Posterior vena cava (tissue), 2 donors: ENCODE measurements at regions not wholly inside any gene's neighbourhood (a gene's known extent, or its start where the extent isn't known, plus 50 kb on each side); places are given as distances from the start of the nearest gene placed in this dataset.

Experiments used
- DNase-seq: peaks from one replicate; pipeline ENCODE4 v3.0.0-alpha.2; 2020; ENCODE audit warnings: low spot score
- intact Hi-C, 2 donors: fragments of 100-400 bp; cut with DNase I; formaldehyde crosslinking; loops; one replicate each; pipeline versions ENCODE4 v1.14.1 to v1.14.2; 2022 to 2023
- donor health status: DM: yes; HTN: yes; CAD: no.
- donor health status: DM: yes; HTN: yes; CAD: no.

GRCh38 chr7:21260939-21261338 lies 166.9 kb upstream of the SP4 start:
- intact Hi-C loops: no loop called here
- no peak for DNase-seq

DNA sequence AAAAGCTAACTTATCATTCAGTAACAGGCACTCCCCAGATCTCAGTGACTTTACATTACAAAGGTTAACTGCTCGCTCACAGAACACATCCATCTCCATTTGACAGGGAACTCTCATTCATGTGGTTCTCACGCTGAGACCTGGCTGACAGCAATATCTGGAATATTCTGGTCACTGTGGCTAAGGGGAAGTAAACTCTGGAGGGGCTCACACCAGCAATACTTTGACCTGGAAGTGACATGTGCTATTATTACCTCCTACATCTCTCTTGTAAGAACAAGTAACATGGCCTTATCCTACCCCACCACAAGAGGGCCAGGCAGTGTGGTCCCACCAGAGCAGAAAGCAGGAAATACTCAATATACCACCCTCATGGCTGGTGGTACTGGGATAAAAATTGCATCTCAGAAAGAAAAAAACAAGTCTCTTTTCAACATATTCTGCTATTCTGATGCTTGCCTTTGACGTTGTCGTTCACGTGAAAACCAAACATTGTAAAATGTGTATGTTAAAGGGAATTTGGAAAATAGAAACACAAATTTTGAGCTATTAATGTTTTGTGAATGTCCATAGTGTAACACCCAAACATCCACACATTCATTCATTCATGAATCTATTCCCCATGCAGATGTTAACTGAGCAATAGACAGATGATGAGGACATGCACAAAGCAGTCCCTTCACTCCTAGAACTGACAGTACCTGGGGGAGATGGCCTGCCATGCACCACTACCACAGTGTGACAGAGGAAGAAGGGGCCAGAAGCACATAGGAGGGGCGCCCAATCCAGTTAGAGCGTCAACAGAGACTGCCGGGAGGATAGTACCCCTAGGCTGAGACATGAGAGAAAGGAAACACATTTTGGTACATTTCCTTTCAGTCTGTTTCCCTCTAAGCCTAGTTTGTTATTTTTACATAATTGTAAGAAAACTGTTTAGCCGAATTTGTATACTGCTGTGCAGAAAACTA lies 166.0 kb upstream of the SP4 start:
- DNase-seq: no peak
- intact Hi-C loops: no loop called here

- intact Hi-C loops: no loop called here
Observed at GRCh38 chr7:21269021-21269420, 158.9 kb upstream of the SP4 start.

DNA sequence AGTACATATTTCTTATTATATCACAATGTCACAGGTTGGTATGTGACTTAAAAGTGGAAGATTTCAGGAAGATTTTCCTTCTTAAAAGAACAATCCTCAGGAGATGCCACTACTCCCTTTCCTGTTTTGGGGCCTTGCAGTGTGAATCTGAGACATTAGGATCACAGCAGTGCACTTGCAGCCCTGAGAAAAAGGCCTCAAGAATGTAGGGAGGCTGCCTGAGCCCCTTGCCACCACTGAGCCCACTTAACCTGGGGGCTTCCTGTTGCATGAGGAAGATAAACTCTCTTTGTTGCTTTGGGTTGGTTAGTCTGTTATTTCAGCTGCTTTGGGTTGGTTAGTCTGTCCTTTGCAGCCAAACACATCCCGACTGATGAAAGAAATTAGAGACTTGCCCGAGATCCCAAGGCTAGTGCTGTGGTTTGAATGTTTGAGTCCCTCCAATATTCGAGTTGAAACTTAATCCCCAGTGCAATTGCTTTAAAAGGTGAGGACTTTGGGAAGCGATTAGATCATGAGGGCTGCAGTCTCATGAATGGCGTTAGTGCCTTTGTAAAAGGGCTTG lies 151.3 kb upstream of the SP4 start:
- intact Hi-C loops: no loop called here
- no peak for DNase-seq

More at GRCh38 chr7:21269021-21269420, 158.9 kb upstream of the SP4 start:
- no peak for DNase-seq

DNA sequence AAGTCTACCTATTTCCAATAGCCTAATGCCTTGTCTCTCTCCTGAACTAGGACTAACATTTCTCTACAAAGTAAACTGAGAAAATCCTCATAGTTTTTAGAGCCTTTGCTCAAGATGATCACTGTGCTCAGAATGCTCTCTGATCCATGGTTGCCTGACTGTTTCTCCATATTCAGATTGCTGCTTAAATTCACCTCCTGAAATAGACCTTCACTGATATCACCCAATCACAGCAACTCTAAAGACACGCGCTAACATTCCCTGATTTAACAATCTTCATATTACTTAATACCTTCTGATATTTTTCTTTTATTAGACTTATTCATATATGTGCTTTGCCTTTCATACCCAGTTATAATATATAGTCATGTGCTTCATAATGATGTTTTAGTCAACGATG lies 148.9 kb upstream of the SP4 start:
- DNase-seq: no peak
- intact Hi-C loops: no loop called here

- DNase-seq: no peak
- intact Hi-C loops: no loop called here
Observed at GRCh38 chr7:21281193-21281592, 146.7 kb upstream of the SP4 start.

- no peak for DNase-seq
Observed at GRCh38 chr7:21293771-21294170, 134.1 kb upstream of the SP4 start.

DNA sequence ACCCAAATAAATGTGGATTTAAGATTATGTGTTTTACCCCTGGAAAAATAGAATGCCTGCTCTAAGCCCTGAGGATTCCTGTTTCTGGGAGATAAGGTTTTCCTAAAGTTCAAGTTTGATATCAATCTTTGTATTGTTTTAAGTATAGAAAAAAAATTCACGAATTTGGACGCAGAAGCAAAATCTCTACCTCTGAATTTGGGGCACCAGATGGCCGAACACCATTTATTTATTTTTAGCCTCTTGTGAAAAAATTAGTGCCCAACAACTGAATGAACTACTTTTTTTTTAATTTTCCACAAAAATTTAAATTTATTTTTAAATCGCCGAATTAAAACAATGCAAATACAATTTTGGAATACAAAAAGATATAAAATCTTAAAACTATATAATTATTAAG lies 128.1 kb upstream of the SP4 start:
- no peak for DNase-seq
- intact Hi-C loops: no loop called here

More at GRCh38 chr7:21293771-21294170, 134.1 kb upstream of the SP4 start:
- intact Hi-C loops: no loop called here

GRCh38 chr7:21300692-21301091 lies 127.2 kb upstream of the SP4 start:
- intact Hi-C loops: no loop called here
- no peak for DNase-seq

GRCh38 chr7:21304808-21305375 lies 123.0 kb upstream of the SP4 start:
- intact Hi-C loops: no loop called here
- DNase-seq: no peak

GRCh38 chr7:21305455-21306235 lies 122.2 kb upstream of the SP4 start:
- DNase-seq: no peak
- intact Hi-C loops: no loop called here

DNA sequence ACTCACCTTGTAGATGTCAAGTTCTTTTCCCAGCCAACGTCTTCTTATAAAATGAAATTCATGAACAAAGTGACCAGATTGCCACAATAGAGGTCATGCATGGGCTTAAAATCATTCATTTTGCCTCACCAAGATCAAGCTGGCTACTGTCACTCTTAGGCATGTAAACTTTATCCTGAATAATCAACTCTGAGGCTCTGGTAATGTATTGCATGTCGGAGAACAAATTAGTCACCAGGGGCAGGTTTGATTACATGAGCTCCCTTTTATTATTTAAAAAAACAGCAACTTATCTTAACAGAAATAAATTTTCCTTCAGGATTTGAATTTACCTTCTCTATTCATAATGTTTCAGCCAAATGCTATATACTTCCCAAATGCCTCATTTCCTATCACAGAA lies 112.9 kb upstream of the SP4 start:
- no peak for DNase-seq
- intact Hi-C loops: no loop called here

GRCh38 chr7:21317966-21318915 lies 109.6 kb upstream of the SP4 start:
- no peak for DNase-seq

GRCh38 chr7:21318916-21319270 lies 109.0 kb upstream of the SP4 start:
- intact Hi-C loops: no loop called here

More at GRCh38 chr7:21317966-21318915, 109.6 kb upstream of the SP4 start:
- intact Hi-C loops: no loop called here

DNA sequence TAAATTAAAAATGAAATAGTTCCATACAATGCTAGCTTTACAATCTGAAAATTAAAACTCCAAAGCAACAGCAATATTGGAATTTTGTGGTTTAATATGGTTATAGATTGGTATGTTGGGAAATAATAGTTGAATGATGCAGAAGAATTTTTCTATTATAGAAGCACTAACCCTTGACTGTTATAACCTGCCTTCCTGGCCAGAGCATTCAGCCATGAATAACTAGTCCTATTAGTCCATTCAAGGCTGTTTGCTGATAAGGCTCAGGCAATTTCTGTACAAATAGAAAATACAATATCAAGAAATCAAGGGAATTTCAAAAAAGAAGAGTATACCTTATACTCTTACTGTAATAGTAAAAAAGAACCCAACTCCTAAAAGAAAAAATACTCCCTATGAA lies 101.6 kb upstream of the SP4 start:
- intact Hi-C loops: no loop called here

More at GRCh38 chr7:21318916-21319270, 109.0 kb upstream of the SP4 start:
- DNase-seq: no peak

DNA sequence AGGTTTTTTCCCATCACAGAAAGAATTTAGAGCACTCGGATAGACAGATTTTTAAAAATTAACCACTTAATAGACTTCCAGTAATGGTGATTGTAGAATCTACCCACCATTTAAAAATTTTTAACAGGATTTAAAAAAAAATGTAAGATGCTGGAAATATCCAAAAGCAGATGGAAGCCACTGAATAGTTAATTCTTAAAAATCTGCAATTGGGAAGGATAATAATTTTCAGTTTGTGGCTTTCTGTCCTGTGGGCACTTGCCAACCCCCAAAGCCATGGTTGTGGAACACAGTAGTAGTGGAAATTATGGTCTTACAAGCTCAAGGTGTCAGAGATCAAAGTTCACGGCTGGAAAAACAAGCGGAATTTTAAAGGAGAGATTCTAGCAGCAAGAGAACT lies 101.0 kb upstream of the SP4 start:
- intact Hi-C loops: no loop called here
- DNase-seq: no peak

More for the DNA sequence above, 101.6 kb upstream of the SP4 start:
- DNase-seq: no peak

- intact Hi-C loops: no loop called here
- no peak for DNase-seq
Observed at GRCh38 chr7:21327422-21328409, 100.2 kb upstream of the SP4 start.
